ENCODE measurements at regions not wholly inside any gene's neighbourhood (a gene's known extent, or its start where the extent isn't known, plus 50 kb on each side); places are given as distances from the start of the nearest gene placed in this dataset.

DNA sequence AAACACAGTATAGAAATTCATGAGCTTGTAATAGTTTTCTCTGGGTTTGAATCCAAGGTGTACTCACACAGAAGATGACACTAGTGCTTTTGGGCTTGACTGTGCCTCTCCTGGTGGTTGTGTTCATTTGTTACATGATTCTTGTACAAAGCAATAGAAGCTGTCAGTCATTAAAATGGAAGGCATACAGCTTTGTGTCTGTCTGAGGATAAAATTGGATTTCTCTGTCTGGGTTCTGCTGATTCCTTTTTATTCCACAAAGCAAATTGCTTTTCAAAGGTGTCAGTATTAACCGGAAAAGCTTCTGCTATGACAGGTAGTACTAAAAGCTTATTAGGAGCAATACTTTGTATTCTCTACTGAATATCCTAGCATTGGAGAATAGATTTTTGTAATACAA is 361.2 kb downstream of the SLC6A15 start:
- Histone ChIP-seq H2BK15ac (ENCODE audit: low read length) (no peak overlapping the region), H3K23me2 (ENCODE audit: low read depth, low read length) (no peaks in the 10 kb centered on the region; the same call in 1 of the 2 replicates), H2BK5ac (ENCODE audit: low read depth, low read length) (no peak overlapping the region), H3K9me3 (ENCODE audit: insufficient read depth in 2 of 2, low read depth in 1 of 2, low read length in 1 of 2) (no peaks in the 10 kb centered on the region), H2BK120ac (replicated peaks; ENCODE audit: low read depth, low read length) (no peak overlapping the region), H2AFZ (ENCODE audit: low read length) (peak overlapping the region; percentile 41; the same call in 1 of the 2 replicates), H3K27ac (ENCODE audit: low read depth, low read length) (no peak overlapping the region), H3K79me1 (ENCODE audit: low read depth, low read length) (no peaks in the 10 kb centered on the region), H3K9ac (replicated peaks in 1 of 4; ENCODE audit: extremely low read depth in 1 of 4, low read depth in 3 of 4, low read length in 3 of 4) (no peak overlapping the region), H3K14ac (ENCODE audit: insufficient read length) (no peak overlapping the region), H3K4me1 (replicated peaks in 1 of 4; ENCODE audit: control insufficient read depth in 3 of 4, insufficient read depth in 4 of 4, low read length in 3 of 4) (no peaks in the 10 kb centered on the region), H3K27me3 (replicated peaks in 1 of 4; ENCODE audit: control insufficient read depth in 3 of 4, extremely low read depth in 1 of 4, insufficient read depth in 3 of 4, low read length in 3 of 4) (no peaks in the 10 kb centered on the region), H4K20me1 (replicated peaks in 1 of 2; ENCODE audit: control insufficient read depth in 1 of 2, insufficient read depth in 2 of 2, low read length in 2 of 2) (no peaks in the 10 kb centered on the region), H3K4me3 (ENCODE audit: extremely low read depth in 1 of 4, insufficient read depth in 2 of 4, low read depth in 3 of 4, low read length in 4 of 4) (no peak overlapping the region), H4K5ac (ENCODE audit: insufficient read length, low read depth, low read length) (no peak overlapping the region), H3K56ac (replicated peaks; ENCODE audit: insufficient read length, low read depth, low read length) (no peak overlapping the region), H3K36me3 (ENCODE audit: control insufficient read depth in 2 of 4, insufficient read depth in 4 of 4, low read length in 3 of 4) (no peaks in the 10 kb centered on the region), H2BK12ac (ENCODE audit: low read depth, low read length) (no peak overlapping the region), H3K18ac (ENCODE audit: extremely low read depth, low read length) (no peak overlapping the region), H3K4me2 (ENCODE audit: insufficient read depth in 1 of 2, low read depth in 2 of 2, low read length in 2 of 2) (no peak overlapping the region), H3K79me2 (ENCODE audit: control insufficient read depth in 1 of 2, insufficient read depth in 2 of 2, low read length in 2 of 2) (no peaks in the 10 kb centered on the region), H2AK5ac (ENCODE audit: low read depth, low read length) (no peak overlapping the region), H2BK20ac (ENCODE audit: low read length) (no peak overlapping the region), H3K4ac (replicated peaks; ENCODE audit: insufficient read length, low read depth, low read length) (no peak overlapping the region), H3K23ac (ENCODE audit: insufficient read length) (no peak overlapping the region), H4K8ac (ENCODE audit: extremely low read depth, insufficient read depth, low read length) (no peak overlapping the region), H4K91ac (replicated peaks; ENCODE audit: insufficient read length, low read length) (no peak overlapping the region)
- no peak for DNase-seq (ENCODE audit: low read depth in 1 of 2, low spot score in 2 of 2)
- no peak for FAIRE-seq
- ChIA-PET POLR2A (ENCODE audit: partially characterized antibody) (no interaction called here), CTCF (ENCODE audit: partially characterized antibody) (no interaction called here)
- 89% methylated on average over 1 of the region's 1 CpG; no CpG with 5 or more reads in 1 of the 2 experiments for WGBS, 2 experiments (ENCODE audit: extremely low coverage in 1 of 2, insufficient coverage in 1 of 2, insufficient read length in 1 of 2, insufficient replicate concordance in 2 of 2, low coverage in 1 of 2, low lambda C conversion rate in 2 of 2, missing lambda C conversion rate in 1 of 2)
- no peak for TF ChIP-seq GTF2F1 (IDR thresholded peaks at IDR 0.05; ENCODE audit: borderline replicate concordance, low read depth, low read length)
- TF ChIP-seq CREB1 (IDR thresholded peaks at IDR 0.05), result no peak

All from H1 (cell line).